ENCODE measurements at regions not wholly inside any gene's neighbourhood (a gene's known extent, or its start where the extent isn't known, plus 50 kb on each side); places are given as distances from the start of the nearest gene placed in this dataset.

DNA sequence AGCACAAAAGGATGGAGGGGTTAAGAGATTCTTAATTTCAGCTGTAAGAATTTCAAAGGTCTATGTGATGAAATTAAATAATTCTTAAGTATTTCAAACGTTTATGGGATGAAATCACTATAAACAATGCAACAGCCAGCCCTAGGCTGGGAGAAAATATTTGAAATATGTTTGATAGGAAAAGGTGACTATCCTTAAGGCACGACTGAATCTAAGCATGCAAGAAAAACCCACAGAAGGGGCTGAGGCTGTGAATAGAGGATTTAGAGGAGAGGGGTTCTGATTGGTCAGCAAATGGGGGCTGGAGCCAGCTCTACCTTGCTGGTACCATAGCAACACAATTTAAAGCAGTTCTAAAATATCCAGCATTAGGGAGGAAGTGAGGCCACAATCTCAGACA, 220.8 kb upstream of the ATP10A start:
- TF ChIP-seq, protein P1, sequence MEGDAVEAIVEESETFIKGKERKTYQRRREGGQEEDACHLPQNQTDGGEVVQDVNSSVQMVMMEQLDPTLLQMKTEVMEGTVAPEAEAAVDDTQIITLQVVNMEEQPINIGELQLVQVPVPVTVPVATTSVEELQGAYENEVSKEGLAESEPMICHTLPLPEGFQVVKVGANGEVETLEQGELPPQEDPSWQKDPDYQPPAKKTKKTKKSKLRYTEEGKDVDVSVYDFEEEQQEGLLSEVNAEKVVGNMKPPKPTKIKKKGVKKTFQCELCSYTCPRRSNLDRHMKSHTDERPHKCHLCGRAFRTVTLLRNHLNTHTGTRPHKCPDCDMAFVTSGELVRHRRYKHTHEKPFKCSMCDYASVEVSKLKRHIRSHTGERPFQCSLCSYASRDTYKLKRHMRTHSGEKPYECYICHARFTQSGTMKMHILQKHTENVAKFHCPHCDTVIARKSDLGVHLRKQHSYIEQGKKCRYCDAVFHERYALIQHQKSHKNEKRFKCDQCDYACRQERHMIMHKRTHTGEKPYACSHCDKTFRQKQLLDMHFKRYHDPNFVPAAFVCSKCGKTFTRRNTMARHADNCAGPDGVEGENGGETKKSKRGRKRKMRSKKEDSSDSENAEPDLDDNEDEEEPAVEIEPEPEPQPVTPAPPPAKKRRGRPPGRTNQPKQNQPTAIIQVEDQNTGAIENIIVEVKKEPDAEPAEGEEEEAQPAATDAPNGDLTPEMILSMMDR (IDR thresholded peaks at IDR 0.05) = no peak
- TF ChIP-seq POLR2A (IDR thresholded peaks at IDR 0.05) = no peak

All from prostate gland (tissue), 2 donors.